MCF 10A (cell line): ENCODE measurements at regions not wholly inside any gene's neighbourhood (a gene's known extent, or its start where the extent isn't known, plus 50 kb on each side); places are given as distances from the start of the nearest gene placed in this dataset.

Experiments used
- BruUV-seq: library from RNA; stranded (reverse); fragments of 400-500 nt; replicated peaks from 2 replicates; lab custom pipeline; 2021; lab: Mats Ljungman, UMichigan
- CTCF ChIA-PET: fragments of 300-600 bp; sonication (Branson Sonifier 250); formaldehyde crosslinking; extraction: SDS; loops from one replicate; lab custom pipeline; 2021; ENCODE audit warnings: antibody characterized with exemption, inconsistent platforms; lab: Yijun Ruan, JAX
- POLR2A ChIA-PET: fragments of 300-600, 350-650 bp; sonication (Branson Sonifier 250); formaldehyde crosslinking; extraction: SDS; loops from one replicate; lab custom pipeline; 2020; ENCODE audit warnings: antibody characterized with exemption, inconsistent platforms; lab: Yijun Ruan, JAX
- DNase-seq: peaks from one replicate; pipeline ENCODE4 v3.0.0-alpha.2; 2018; ENCODE audit not compliant: unreplicated experiment
- H3K27ac Mint-ChIP-seq: one replicate; pipeline ENCODE4 v1.8.0; 2022; ENCODE audit warnings: mild to moderate bottlenecking, low read depth, mixed read lengths; ENCODE audit not compliant: unreplicated experiment
- H3K27me3 Mint-ChIP-seq: one replicate; pipeline ENCODE4 v1.8.0; 2022; ENCODE audit warnings: mixed read lengths; ENCODE audit not compliant: insufficient read depth, unreplicated experiment
- H3K36me3 Mint-ChIP-seq: one replicate; pipeline ENCODE4 v1.8.0; 2022; ENCODE audit warnings: mild to moderate bottlenecking, moderate library complexity, mixed read lengths; ENCODE audit not compliant: insufficient read depth, unreplicated experiment
- H3K4me1 Mint-ChIP-seq: one replicate; pipeline ENCODE4 v1.8.0; 2022; ENCODE audit warnings: mixed read lengths; ENCODE audit not compliant: insufficient read depth, unreplicated experiment
- H3K4me3 Mint-ChIP-seq: one replicate; pipeline ENCODE4 v1.8.0; 2022; ENCODE audit warnings: mild to moderate bottlenecking, moderate library complexity, mixed read lengths; ENCODE audit not compliant: unreplicated experiment
- H3K9me3 Mint-ChIP-seq: one replicate; pipeline ENCODE4 v1.8.0; 2022; ENCODE audit warnings: mixed read lengths; ENCODE audit not compliant: unreplicated experiment
- intact Hi-C: fragments of 100-400 bp; cut with micrococcal nuclease; formaldehyde crosslinking; loops from 2 replicates; pipeline ENCODE4 v1.14.1; 2022
- TF ChIP-seq, protein P1 (sequence below): fragments of 200-600 bp; IDR thresholded peaks from one replicate; pipeline ENCODE4 v1.8.0; 2022; ENCODE audit warnings: antibody characterized with exemption, mild to moderate bottlenecking; ENCODE audit not compliant: unreplicated experiment

DNA sequence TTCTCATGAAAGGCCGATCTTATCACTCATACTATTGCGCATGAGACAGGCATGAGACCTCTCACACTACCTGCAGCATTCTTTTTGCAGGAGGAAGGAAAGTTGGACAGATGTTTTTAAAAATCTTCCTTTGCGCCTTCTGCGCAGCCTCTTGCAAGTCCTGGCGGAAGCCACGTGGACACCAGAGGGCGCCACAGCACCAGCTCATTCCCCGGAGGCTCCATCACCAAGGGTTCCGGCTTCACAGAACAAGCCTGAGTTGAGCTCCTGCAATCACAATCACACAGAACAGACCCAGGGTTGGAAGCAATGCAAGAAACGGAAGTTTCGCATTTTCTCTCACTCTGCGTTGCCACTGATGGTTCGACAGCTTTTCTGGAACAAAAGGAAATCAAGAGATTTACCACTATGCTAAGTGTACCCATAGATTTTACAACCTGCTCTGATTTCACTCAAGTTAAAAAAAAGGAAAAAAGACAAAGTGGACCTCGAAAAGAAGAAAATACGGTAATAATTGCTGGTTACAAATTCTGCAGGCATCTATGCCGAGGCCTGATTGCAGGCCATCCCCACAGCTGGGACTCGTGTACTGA lies 304.7 kb upstream of the MSX2 start:
- Mint-ChIP-seq H3K27me3 (peaks cover 12% of the 10 kb centered on the region), H3K4me1 (peaks cover 9% of the 10 kb centered on the region), H3K4me3 (peak overlapping the region; percentile 43), H3K9me3 (no peaks in the 10 kb centered on the region), H3K27ac (no peak overlapping the region), H3K36me3 (no peaks in the 10 kb centered on the region)
- DNase-seq, result peak; percentile 87
- intact Hi-C loops, result loop anchor here (1.0 to 10.0 kb wide), 9 partner anchors 83 to 517 kb away; partner anchors contain the start of genes MSX2 and NSG2
- no TSS peak for BruUV-seq
- TF ChIP-seq, protein P1, sequence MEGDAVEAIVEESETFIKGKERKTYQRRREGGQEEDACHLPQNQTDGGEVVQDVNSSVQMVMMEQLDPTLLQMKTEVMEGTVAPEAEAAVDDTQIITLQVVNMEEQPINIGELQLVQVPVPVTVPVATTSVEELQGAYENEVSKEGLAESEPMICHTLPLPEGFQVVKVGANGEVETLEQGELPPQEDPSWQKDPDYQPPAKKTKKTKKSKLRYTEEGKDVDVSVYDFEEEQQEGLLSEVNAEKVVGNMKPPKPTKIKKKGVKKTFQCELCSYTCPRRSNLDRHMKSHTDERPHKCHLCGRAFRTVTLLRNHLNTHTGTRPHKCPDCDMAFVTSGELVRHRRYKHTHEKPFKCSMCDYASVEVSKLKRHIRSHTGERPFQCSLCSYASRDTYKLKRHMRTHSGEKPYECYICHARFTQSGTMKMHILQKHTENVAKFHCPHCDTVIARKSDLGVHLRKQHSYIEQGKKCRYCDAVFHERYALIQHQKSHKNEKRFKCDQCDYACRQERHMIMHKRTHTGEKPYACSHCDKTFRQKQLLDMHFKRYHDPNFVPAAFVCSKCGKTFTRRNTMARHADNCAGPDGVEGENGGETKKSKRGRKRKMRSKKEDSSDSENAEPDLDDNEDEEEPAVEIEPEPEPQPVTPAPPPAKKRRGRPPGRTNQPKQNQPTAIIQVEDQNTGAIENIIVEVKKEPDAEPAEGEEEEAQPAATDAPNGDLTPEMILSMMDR, result peak; percentile 93
- ChIA-PET POLR2A (interaction anchor here (0.5 to 1.8 kb wide), 17 partner anchors 12 to 525 kb away, joined by 3 to 10 read pairs (median 3); no protein-coding TSS in a partner anchor), CTCF (interaction anchor here (0.6 to 15.8 kb wide), 83 partner anchors 9 to 1087 kb away, joined by 3 to 326 read pairs (median 4); partner anchors contain the start of genes MSX2 and NSG2)

- H3K4me1 Mint-ChIP-seq, result peaks cover 19% of the 10 kb centered on the region
- ChIA-PET CTCF (interaction anchor here (0.6 to 15.8 kb wide), 46 partner anchors 9 to 528 kb away, joined by 3 to 326 read pairs (median 7); partner anchors contain the start of genes MSX2 and NSG2), POLR2A (interaction anchor here (0.5 to 1.8 kb wide), 2 partner anchors 305 to 373 kb away, joined by 4 to 10 read pairs; no protein-coding TSS in a partner anchor)
- TF ChIP-seq, protein P1, result no peak
- peaks cover 12% of the 10 kb centered on the region for H3K27me3 Mint-ChIP-seq
- H3K36me3 Mint-ChIP-seq, result no peaks in the 10 kb centered on the region
- no TSS peak for BruUV-seq
- no peaks in the 10 kb centered on the region for H3K9me3 Mint-ChIP-seq
- H3K27ac Mint-ChIP-seq, result no peak overlapping the region
- intact Hi-C loops, result no loop called here
- no peak for DNase-seq
- no peak overlapping the region for H3K4me3 Mint-ChIP-seq
These were observed 303.6 kb upstream of the MSX2 start for GRCh38 chr5:174420651-174421407.

DNA sequence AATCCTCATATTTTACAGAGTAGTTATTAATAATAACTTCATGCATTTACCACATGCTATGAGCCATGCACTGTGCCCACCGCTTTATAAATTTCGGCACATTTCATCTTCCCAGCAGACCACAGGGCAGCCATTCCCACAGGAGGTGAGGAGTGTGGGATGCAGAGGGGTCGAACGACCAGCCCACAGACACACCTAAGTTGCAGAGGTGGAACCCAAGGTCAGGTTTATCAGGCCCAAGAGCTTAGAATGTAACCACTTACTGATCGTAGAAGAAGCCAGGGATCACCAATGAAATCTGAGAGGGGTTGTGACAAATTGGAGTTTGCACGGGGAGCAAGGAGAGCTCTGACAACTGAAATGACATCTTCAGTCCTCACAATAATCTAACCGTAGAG lies 303.0 kb upstream of the MSX2 start:
- no TSS peak for BruUV-seq
- no peaks in the 10 kb centered on the region for H3K9me3 Mint-ChIP-seq
- H3K27me3 Mint-ChIP-seq, result peaks cover 12% of the 10 kb centered on the region
- ChIA-PET POLR2A (no interaction called here), CTCF (interaction anchor here (0.6 to 15.8 kb wide), 12 partner anchors 9 to 515 kb away, joined by 3 to 326 read pairs (median 28); no protein-coding TSS in a partner anchor)
- TF ChIP-seq, protein P1, result no peak
- H3K4me1 Mint-ChIP-seq, result peaks cover 19% of the 10 kb centered on the region
- no peaks in the 10 kb centered on the region for H3K36me3 Mint-ChIP-seq
- no peak for DNase-seq
- H3K4me3 Mint-ChIP-seq, result no peak overlapping the region
- no peak overlapping the region for H3K27ac Mint-ChIP-seq
- intact Hi-C loops, result no loop called here

DNA sequence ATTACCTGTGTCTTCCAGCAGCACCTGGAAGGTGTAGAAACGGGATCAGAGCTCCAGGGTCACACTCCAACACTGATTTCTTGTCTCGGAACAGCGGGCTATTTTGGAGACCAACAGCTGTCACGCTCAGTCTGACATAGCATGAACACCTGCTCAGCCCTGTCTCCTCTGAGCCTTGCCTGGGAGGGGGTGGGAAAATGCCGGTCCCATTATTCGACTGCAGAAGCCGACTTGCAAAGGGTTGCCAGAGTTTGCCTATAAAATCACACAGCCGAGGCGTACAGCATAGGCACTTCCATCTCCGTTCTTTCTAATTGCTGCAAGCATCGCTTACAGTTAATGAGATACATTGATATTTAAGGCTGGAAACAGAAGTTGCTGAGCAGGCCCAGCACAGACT lies 300.8 kb upstream of the MSX2 start:
- CTCF ChIA-PET, result interaction anchor here (0.6 to 15.8 kb wide), 15 partner anchors 9 to 604 kb away, joined by 3 to 326 read pairs (median 3); no protein-coding TSS in a partner anchor
- Mint-ChIP-seq H3K27ac (no peak overlapping the region), H3K9me3 (no peaks in the 10 kb centered on the region), H3K36me3 (no peaks in the 10 kb centered on the region), H3K4me3 (no peak overlapping the region), H3K4me1 (peaks cover 16% of the 10 kb centered on the region), H3K27me3 (peaks cover 6% of the 10 kb centered on the region)
- TF ChIP-seq, protein P1, result no peak
- DNase-seq, result no peak
- POLR2A ChIA-PET, result interaction anchor here (0.6 kb wide), 1 partner anchor 190 kb away, joined by 3 read pairs; no protein-coding TSS in a partner anchor
- intact Hi-C loops, result no loop called here
- no TSS peak for BruUV-seq
